ENCODE measurements at regions not wholly inside any gene's neighbourhood (a gene's known extent, or its start where the extent isn't known, plus 50 kb on each side); places are given as distances from the start of the nearest gene placed in this dataset.
"Not testable (repeated sequence)": the region's sequence is repeated elsewhere in the genome, so short reads cannot be mapped to it uniquely, and the experiment has no call there.

GRCh38 chr13:64083396-64083795, 2667.7 kb upstream of the PCDH20 start:
- Mint-ChIP-seq H3K4me1 (no peaks in the 10 kb centered on the region), H3K36me3 (no peaks in the 10 kb centered on the region), H3K27me3 (ENCODE audit: low read depth) (no peaks in the 10 kb centered on the region), H3K4me3 (no peak overlapping the region), H3K9me3 (no peaks in the 10 kb centered on the region), H3K27ac (no peak overlapping the region)
- ATAC-seq: no peak
- no peak for DNase-seq (ENCODE audit: low spot score)
- CTCF ChIA-PET: no interaction called here
- POLR2A ChIA-PET: no interaction called here
- TF ChIP-seq HMGA2 (CRISPR knock-in tag; IDR thresholded peaks at IDR 0.05) (no peak), JUN (CRISPR knock-in tag; IDR thresholded peaks at IDR 0.05) (no peak), SMAD4 (CRISPR knock-in tag; IDR thresholded peaks at IDR 0.05) (no peak), ZSCAN18 (CRISPR knock-in tag; IDR thresholded peaks at IDR 0.05) (no peak), CBFB (CRISPR knock-in tag; IDR thresholded peaks at IDR 0.05; ENCODE audit: low read depth) (no peak), ATF6 (CRISPR knock-in tag; IDR thresholded peaks at IDR 0.05) (no peak), MYBL2 (CRISPR knock-in tag; IDR thresholded peaks at IDR 0.05) (no peak), TEAD1 (CRISPR knock-in tag; IDR thresholded peaks at IDR 0.05) (no peak), ZNF396 (CRISPR knock-in tag; IDR thresholded peaks at IDR 0.05; ENCODE audit: borderline replicate concordance) (no peak), MAX (CRISPR knock-in tag; IDR thresholded peaks at IDR 0.05) (no peak), ZNF121 (CRISPR knock-in tag; IDR thresholded peaks at IDR 0.05) (no peak)

- no peaks in the 10 kb centered on the region for H3K27me3 Mint-ChIP-seq (ENCODE audit: low read depth)
- no peaks in the 10 kb centered on the region for H3K4me1 Mint-ChIP-seq
- no peak for ATAC-seq
- ChIA-PET POLR2A (no interaction called here), CTCF (no interaction called here)
- H3K9me3 Mint-ChIP-seq: no peaks in the 10 kb centered on the region
- no peak overlapping the region for H3K27ac Mint-ChIP-seq
- no peak for DNase-seq (ENCODE audit: low spot score)
- no peak overlapping the region for H3K4me3 Mint-ChIP-seq
- TF ChIP-seq FOXP1 (CRISPR knock-in tag; IDR thresholded peaks at IDR 0.05; ENCODE audit: borderline replicate concordance) (no peak), HMGA2 (CRISPR knock-in tag; IDR thresholded peaks at IDR 0.05) (no peak), NR3C1 (CRISPR knock-in tag; conservative IDR thresholded peaks at IDR 0.05; ENCODE audit: low read depth) (no peak), NFYB (CRISPR knock-in tag; conservative IDR thresholded peaks at IDR 0.05; ENCODE audit: low read depth) (no peak), TEAD4 (CRISPR knock-in tag; IDR thresholded peaks at IDR 0.05) (no peak)
- H3K36me3 Mint-ChIP-seq: 0 out of 2 replicates have a peak, but pooled peaks cover 3% of the 10 kb centered on the region
Observed at GRCh38 chr13:64078480-64078936, 2662.9 kb upstream of the PCDH20 start.

- Mint-ChIP-seq H3K4me3 (no peak overlapping the region), H3K9me3 (no peaks in the 10 kb centered on the region), H3K27ac (no peak overlapping the region), H3K36me3 (0 out of 2 replicates have a peak, but pooled peaks cover 3% of the 10 kb centered on the region), H3K27me3 (ENCODE audit: low read depth) (no peaks in the 10 kb centered on the region), H3K4me1 (no peaks in the 10 kb centered on the region)
- no peak for TF ChIP-seq ZNF396 (CRISPR knock-in tag; IDR thresholded peaks at IDR 0.05; ENCODE audit: borderline replicate concordance)
- no peak for TF ChIP-seq RELA (CRISPR knock-in tag; IDR thresholded peaks at IDR 0.05; ENCODE audit: borderline replicate concordance)
- TF ChIP-seq NFATC4 (CRISPR knock-in tag; IDR thresholded peaks at IDR 0.05): no peak
- TF ChIP-seq ZBTB21 (CRISPR knock-in tag; IDR thresholded peaks at IDR 0.05; ENCODE audit: borderline replicate concordance): no peak
- DNase-seq (ENCODE audit: low spot score): no peak
- ChIA-PET POLR2A (no interaction called here), CTCF (no interaction called here)
- ATAC-seq: no peak
Observed at GRCh38 chr13:64078025-64078424, 2662.4 kb upstream of the PCDH20 start.

GRCh38 chr13:64077132-64077835, 2661.6 kb upstream of the PCDH20 start:
- H3K4me1 Mint-ChIP-seq; H3K27me3 Mint-ChIP-seq (ENCODE audit: low read depth); H3K9me3 Mint-ChIP-seq; ATAC-seq; H3K36me3 Mint-ChIP-seq; POLR2A ChIA-PET; H3K4me3 Mint-ChIP-seq; H3K27ac Mint-ChIP-seq; CTCF ChIA-PET; DNase-seq (ENCODE audit: low spot score): not testable (repeated sequence)
